Stimulated activated effector memory CD8-positive, alpha-beta T cell treated with anti-CD3 and anti-CD28 coated beads, Interleukin-12 subunit alpha, Interleukin-12 subunit beta, amount 100 ng/mL, for 72 hours (primary cell): ENCODE measurements at regions not wholly inside any gene's neighbourhood (a gene's known extent, or its start where the extent isn't known, plus 50 kb on each side); places are given as distances from the start of the nearest gene placed in this dataset.

ENCODE experiments used
- ATAC-seq: fragments of 150-1000 bp; cut with Tn5 transposase; 2 replicates; pipeline ENCODE4 v1.10.0; 2021
- DNase-seq, 2 donors: peaks; one replicate each; pipeline ENCODE4 v3.0.0; 2021 to 2022; ENCODE audit warnings: low spot score in 2 of 2
- H3K27ac Mint-ChIP-seq: one replicate; pipeline ENCODE4 v1.8.0; 2022; ENCODE audit warnings: mild to moderate bottlenecking, mixed read lengths
- H3K36me3 Mint-ChIP-seq: one replicate; pipeline ENCODE4 v1.8.0; 2022; ENCODE audit warnings: mild to moderate bottlenecking, mixed read lengths
- H3K4me1 Mint-ChIP-seq: one replicate; pipeline ENCODE4 v1.8.0; 2022; ENCODE audit warnings: mixed read lengths
- H3K4me3 Mint-ChIP-seq: one replicate; pipeline ENCODE4 v1.8.0; 2022; ENCODE audit warnings: mild to moderate bottlenecking, mixed read lengths
- H3K9me3 Mint-ChIP-seq: one replicate; pipeline ENCODE4 v1.8.0; 2022; ENCODE audit warnings: mixed read lengths

DNA sequence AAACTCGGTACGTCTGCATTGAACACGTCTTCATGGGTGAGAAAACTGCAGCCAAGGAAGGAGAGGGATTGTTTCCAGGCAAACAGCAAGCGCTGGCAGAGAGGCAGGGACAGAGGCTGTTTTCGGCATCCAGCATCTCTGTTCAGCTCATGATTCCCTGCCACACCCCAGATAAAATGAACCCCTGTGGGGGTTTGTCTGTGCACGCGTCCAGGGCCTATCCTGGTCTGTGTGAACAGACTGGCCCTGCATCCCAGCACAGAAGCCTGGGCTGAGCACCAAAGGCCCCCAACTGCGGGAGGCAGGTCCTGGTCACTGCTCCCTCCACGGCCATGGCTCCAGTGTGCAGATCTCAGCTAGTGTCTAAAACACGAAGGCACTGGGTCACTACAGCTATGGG is 83.3 kb upstream of the FAM20C start:
- DNase-seq (no peak), ATAC-seq (no peak)
- H3K4me1 Mint-ChIP-seq = peaks cover 5% of the 10 kb centered on the region
- no peaks in the 10 kb centered on the region for H3K36me3 Mint-ChIP-seq
- H3K9me3 Mint-ChIP-seq = peaks cover 14% of the 10 kb centered on the region
- H3K27ac Mint-ChIP-seq = no peak overlapping the region
- no peak overlapping the region for H3K4me3 Mint-ChIP-seq

DNA sequence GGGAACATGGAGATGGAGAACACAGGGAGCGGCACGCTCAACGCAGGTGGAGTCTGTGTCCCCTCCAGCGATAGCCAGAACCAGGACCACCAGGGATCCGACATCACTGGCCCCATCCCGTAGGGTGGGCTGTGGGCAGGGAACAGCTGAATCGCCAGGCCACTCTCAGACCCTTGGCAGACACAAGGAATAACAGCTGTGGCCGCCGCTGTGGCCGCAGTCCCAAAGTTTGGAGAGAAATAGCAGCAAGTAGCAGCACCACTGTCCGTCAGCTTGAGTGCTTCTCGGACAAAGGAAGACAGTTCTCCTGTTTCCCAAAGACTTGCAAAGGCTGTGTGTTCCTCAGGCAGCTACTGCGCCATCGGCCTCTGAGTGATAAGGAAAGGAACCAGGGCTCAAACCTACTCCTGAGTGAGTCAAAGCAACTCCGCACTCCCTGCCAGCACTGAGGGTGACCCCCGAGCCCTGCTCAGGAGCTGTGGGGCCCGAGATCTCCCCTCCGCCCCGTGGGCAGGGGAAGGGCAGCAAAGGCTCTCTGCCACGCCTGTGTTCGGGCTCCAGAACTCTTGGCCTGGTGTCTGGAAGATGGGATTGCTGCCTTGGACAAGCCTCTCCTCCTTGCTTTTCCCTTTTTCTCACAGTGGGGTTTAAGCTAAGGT is 82.3 kb upstream of the FAM20C start:
- no peak for DNase-seq
- ATAC-seq = no peak
- Mint-ChIP-seq H3K27ac (no peak overlapping the region), H3K4me3 (no peak overlapping the region), H3K4me1 (peaks cover 5% of the 10 kb centered on the region), H3K36me3 (no peaks in the 10 kb centered on the region), H3K9me3 (peaks cover 19% of the 10 kb centered on the region)

DNA sequence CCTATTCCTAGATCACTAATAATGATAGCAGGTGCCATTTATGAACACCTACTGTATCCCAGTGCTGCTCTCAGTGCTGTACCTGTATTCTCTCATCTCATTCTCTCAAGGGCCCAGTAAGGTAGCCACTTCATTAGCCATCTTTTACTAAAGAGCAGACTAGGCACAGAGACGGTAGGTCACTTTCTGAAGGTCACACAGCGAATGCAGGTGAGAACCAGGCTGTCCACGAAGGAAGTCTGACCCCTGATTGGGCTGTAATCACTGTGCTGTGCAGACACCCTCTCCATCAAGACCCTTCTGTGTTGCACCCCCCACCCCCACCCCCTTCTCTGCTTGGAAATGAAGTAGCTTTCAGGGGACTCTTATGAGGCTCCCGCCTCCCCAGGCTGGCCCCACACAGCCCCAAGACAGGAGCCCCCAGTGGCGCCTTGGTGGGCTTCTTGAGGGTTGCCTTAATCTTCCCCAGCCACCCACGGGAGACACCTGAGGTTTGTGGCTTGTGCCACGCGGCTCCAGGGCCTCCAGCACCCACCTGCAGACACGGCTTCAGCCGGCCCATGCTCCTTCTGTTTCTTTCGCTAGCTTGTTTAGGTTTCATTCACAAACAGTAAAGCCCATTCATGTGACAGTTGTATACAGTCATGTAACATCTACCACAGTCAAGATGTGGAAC is 81.7 kb upstream of the FAM20C start:
- Mint-ChIP-seq H3K36me3 (no peaks in the 10 kb centered on the region), H3K27ac (no peak overlapping the region), H3K4me1 (peaks cover 5% of the 10 kb centered on the region), H3K9me3 (peaks cover 19% of the 10 kb centered on the region), H3K4me3 (no peak overlapping the region)
- DNase-seq (no peak), ATAC-seq (no peak)

DNA sequence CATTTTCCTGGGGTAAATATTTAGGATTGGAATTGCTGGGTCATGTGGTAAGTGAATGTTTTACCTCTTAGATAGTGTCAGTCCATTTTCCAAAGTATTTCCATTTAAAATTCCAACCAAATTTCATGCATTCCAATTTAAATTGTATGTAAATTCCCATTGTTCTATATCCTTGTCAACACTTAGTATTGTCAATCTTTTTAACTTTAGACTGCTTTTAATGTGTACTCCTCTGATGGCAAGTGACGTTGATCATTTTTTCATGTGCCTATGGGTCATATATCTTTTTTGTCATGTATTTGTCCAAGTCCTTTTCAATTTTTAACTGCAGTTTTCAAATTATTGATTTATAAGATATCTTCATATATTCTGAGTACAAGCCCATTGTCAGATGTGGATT is 80.8 kb upstream of the FAM20C start:
- no peak overlapping the region for H3K27ac Mint-ChIP-seq
- ATAC-seq (no peak), DNase-seq (no peak)
- H3K9me3 Mint-ChIP-seq = peaks cover 19% of the 10 kb centered on the region
- H3K4me1 Mint-ChIP-seq = peaks cover 3% of the 10 kb centered on the region
- H3K36me3 Mint-ChIP-seq = no peaks in the 10 kb centered on the region
- H3K4me3 Mint-ChIP-seq = no peak overlapping the region

DNA sequence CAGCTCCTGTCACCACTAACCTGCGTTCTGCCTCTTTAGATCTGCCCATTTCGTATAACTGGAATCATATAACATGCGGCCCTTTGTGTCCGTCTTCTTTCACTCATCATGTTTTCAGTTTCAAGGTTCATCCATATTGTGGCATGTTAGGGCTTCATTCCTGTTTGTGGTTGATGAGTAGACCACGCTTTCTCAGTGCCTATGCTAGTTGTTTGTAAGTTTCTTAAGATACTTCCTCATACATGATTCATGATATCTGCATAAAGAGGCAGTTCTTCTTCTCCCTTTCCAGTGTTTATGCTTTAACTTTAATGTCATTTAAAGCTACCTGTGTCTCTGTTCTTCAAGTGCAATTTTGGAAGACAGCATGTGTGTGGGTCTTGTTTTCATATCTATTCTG is 79.5 kb upstream of the FAM20C start:
- Mint-ChIP-seq H3K9me3 (peaks cover 19% of the 10 kb centered on the region), H3K4me3 (no peak overlapping the region)
- ATAC-seq = no peak

DNA sequence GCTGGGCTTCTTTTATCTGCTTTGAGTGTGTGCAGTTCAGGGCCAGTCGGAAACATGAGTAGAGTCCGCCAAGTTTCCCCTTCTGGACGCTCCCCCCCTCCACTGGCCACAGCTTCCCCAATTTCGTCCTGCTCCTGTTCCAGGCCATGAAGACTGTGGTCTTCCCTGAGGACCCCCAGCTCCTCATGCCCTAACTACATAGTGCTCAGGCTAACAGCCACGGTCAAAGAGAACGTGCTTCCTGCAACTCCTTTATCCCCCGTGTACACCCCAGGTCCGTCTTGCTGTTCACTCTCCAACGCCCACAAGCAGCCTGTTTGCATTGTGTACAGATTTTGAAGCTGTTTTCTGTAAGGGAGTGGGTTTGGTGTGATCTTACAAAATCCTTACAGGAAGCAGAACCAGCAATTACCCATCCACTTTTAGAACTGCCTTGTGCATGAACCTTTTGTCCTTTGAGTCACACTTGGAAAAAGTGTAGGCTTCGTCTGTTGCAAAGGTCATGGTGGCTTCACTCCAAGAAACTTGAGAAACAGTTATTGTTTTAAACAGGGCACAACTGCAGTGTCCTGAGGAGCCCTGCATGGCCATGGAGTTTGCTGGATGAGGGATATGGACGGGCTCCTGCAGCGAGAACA is 77.0 kb upstream of the FAM20C start:
- DNase-seq = no peak
- peaks cover 19% of the 10 kb centered on the region for H3K9me3 Mint-ChIP-seq
- H3K36me3 Mint-ChIP-seq = no peaks in the 10 kb centered on the region
- no peak overlapping the region for H3K4me3 Mint-ChIP-seq
- H3K27ac Mint-ChIP-seq = no peak overlapping the region
- no peak for ATAC-seq
- H3K4me1 Mint-ChIP-seq = no peaks in the 10 kb centered on the region

More for the DNA sequence above, 79.5 kb upstream of the FAM20C start:
- no peak for DNase-seq
- no peaks in the 10 kb centered on the region for H3K4me1 Mint-ChIP-seq
- no peaks in the 10 kb centered on the region for H3K36me3 Mint-ChIP-seq
- H3K27ac Mint-ChIP-seq = no peak overlapping the region

DNA sequence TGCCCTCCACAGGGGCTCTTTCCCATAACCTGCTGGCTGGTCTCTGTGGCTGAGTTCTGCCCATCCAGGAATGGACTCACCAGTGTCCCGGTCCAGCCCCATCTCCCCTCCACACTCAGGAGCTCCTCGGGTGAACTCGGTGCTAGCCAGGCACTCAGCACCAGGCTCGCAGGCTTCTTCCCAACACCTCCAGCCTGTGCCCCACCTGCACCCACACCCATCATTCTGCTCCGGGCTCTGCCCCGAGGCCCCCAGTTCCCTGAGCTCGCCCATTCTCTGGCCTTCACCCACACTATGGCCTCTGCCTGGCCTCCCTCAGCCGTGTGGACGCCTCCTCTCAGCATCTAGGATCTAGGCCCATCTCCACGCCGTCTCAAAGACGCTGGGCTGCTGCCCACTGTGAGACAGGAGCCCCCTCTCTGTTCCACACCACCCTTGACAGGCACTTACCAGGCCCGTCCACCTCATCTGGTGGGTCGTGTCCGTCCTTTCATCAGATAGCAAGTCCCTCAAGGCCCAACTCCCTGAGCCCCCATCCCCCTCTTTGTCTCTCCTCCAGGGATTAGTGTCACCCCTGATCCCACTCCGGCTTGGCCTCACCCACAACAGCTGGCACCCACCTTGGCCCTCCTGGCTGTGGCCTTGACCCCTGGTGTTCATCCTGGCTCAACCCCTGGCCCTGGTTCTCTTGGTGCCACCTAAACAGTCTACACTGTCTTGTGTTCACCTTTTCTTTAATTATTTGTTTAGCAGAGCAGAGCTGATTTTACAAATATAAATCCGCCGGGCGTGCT is 76.0 kb upstream of the FAM20C start:
- ATAC-seq = no peak
- peaks cover 19% of the 10 kb centered on the region for H3K9me3 Mint-ChIP-seq
- no peak overlapping the region for H3K27ac Mint-ChIP-seq
- H3K4me3 Mint-ChIP-seq = no peak overlapping the region
- DNase-seq = no peak
- no peaks in the 10 kb centered on the region for H3K4me1 Mint-ChIP-seq
- H3K36me3 Mint-ChIP-seq = no peaks in the 10 kb centered on the region

DNA sequence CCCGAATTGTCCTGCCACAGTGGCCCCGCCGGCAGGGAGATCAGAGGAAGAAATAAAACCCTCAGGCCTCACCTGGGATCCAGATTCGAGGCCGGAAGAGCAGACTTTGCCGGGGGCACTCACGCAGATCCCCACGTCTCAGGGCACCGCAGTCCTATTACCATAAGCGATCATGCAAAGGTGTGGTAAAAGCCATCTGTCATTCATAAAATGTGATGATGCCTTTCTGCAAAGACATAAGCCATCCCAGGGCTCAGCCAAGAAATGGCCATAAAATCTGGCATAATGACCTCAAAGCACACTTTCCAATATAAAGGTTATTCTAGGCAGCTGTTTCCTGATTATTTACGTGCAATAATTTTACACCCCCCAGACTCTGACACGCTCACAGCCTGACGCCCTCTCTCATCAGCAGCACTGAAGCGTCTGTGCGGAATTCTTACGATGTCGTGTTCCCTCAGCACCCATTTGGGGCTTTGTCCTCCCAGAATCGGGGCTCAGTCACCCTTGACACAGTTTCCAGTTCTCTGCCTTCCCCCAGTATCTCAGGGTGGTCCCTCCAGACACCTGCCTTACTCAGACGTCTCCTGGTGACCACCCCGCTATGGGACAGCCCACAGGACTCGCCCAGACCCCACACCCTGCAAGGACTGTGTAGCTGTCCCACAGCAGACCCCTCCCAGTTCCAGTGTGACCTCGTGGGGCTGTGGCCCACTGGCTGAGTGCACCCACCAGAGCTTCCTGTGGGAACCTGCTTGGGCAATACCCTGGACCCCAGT is 74.3 kb upstream of the FAM20C start:
- ATAC-seq (no peak), DNase-seq (no peak)
- peak overlapping the region; percentile 15 for H3K27ac Mint-ChIP-seq
- H3K4me1 Mint-ChIP-seq = no peaks in the 10 kb centered on the region
- H3K4me3 Mint-ChIP-seq = no peak overlapping the region
- H3K36me3 Mint-ChIP-seq = no peaks in the 10 kb centered on the region
- H3K9me3 Mint-ChIP-seq = peaks cover 15% of the 10 kb centered on the region

DNA sequence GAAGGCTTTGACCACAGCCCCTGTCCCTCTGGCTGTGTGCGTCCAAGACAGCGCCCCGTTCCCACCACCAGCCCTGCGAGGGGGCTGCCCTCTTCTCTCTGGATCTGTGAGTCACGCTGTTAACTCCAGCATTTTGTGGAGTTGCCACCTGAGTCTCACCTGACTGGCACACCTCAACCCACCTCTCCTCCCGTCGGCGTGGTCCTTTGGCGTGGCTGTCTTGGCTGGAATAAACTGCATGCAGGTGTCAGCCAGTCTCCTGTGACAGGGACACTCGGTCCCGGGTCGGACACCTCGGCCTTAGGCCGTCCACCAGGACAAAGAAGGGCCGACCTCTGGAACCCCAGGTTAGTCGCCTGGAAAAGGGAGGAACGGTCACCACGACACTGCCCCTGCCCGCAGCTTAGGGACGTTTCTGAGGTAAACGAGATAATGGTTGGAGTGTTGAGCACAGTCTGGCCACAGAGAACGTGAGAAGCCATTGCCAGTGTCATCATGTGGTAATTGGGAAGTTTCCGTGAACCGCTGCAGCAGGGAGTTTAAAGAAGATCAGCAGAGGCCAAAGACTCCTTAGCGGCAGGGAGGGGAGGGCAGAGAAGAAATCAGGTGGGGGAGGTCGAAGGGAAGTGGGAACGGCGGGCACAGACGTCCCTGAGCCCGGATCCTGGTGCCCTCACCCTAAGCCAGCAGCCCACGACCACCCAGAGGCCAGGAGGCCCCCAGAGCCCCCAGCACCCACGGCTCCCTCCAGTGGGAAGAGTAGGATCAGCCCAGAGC is 73.6 kb upstream of the FAM20C start:
- no peak for DNase-seq
- H3K4me3 Mint-ChIP-seq = no peak overlapping the region
- no peaks in the 10 kb centered on the region for H3K36me3 Mint-ChIP-seq
- H3K27ac Mint-ChIP-seq = peak overlapping the region; percentile 15
- no peak for ATAC-seq
- no peaks in the 10 kb centered on the region for H3K4me1 Mint-ChIP-seq
- H3K9me3 Mint-ChIP-seq = peaks cover 8% of the 10 kb centered on the region

DNA sequence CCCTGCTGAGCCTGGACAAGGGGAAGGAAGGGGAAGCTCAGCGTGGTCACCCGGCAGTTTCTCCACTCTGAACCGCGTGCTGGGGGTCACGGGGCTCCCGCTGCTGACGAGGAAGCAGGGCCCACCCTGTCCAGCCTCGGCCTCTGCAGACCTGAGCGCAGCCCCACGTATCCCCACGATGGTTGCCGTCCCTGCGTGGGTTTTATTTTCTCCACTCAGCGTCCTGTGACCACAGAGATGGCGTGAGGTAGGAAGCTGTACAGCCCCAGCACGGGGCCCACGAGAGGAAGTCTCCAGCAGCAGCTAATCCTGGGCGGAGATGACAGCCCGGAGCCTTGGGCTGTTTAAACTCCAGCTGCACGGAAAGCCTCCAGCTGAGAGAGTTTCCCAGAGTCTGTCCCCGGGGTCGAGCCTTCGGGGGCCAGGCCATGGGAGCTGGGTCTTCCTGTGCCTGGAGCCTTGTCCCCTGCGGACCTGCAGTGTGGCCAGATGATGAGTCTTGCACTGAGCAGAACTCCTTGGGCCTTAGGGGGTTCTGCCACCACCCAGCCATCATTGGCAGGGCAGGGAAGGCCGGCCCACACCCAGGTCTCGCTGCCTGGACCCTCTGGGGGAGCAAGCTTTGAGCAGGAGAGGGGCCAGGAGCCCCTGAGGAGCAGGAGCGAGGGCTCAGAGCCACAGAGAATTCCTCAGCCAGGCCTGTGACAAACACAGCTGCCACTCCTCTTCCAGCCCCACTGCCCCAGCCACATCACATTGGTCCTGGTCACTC is 72.8 kb upstream of the FAM20C start:
- H3K4me3 Mint-ChIP-seq = no peak overlapping the region
- ATAC-seq (peak; percentile 29), DNase-seq (no peak)
- H3K9me3 Mint-ChIP-seq = peaks cover under 1% of the 10 kb centered on the region
- H3K27ac Mint-ChIP-seq = peak overlapping the region; percentile 15
- H3K36me3 Mint-ChIP-seq = no peaks in the 10 kb centered on the region
- no peaks in the 10 kb centered on the region for H3K4me1 Mint-ChIP-seq

DNA sequence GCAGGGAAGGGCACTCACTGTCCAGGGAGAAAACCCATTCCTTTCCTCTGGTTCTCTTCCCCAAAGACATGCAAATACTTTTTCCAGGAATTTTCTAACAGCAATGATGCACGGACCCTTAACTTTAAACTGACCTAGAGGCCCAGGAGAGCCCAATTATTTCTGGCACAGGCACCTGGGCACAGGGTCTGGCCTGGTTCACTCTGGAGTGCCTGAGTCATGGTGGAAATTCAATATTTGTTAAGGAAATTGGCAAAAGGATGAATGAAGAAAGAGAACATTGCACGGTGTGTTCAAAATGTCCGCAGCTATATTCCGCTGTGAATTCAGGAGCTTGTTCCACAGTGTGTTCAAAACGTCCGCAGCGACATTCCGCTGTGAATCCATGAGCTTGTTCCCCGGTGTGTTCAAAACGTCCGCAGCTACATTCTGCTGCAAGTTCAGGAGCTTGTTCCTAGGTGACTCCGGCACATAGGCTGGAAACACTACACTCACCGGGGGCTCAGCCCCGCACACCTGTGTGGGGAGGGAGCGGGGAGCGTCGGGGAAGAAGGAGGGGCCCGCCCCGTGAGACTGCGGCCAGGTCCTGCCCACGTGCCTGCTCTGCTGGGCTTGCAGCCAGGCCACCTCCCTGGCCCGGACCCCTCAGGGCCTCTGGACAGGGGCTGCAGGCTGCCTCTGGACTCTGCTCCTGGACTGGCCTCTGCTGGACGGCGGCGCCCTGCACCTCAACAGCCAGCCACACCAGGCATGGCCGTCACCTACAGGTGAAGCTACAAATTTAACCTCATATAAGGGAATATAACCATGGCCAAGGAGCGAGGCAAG is 72.0 kb upstream of the FAM20C start:
- no peak overlapping the region for H3K27ac Mint-ChIP-seq
- H3K9me3 Mint-ChIP-seq = no peaks in the 10 kb centered on the region
- H3K36me3 Mint-ChIP-seq = no peaks in the 10 kb centered on the region
- no peak overlapping the region for H3K4me3 Mint-ChIP-seq
- no peaks in the 10 kb centered on the region for H3K4me1 Mint-ChIP-seq
- ATAC-seq (no peak), DNase-seq (no peak)

DNA sequence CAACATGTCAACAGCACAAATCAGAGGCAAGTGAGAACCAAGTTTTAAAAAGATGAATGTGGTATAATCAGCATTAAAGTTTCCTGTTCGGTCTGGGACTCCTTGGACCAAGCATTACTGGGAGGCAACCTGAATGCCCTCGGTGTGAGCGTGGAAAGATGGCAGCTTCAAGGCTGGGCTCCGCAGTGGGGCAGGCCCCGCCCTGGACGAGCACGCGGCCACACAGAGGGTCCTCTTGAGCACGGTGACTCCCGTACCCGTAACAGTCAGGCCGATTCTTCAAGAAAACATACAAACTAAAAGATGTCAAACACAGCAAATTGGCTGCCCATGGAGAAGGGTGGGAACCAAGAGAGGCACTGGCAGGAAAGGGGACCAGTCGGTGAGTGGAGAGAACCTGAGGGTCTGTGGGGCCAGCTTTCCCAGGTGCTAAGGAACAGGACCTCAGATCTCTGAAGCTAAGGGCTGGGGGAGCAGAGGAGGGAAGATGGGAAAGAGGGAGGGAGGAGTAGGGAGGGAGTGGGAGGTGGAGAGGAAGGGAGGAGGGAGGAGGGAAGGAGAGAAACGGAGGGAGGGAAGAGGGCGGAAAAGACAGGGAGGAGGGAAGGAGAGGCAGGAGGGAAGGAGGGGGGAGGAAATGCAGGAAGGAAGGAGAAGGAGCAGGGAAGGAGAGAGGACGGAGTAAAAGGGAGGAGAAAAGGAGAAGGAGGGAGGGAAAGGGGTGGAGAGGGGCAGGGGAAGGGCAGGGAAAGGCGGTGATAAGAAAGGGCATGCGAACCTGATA is 71.2 kb upstream of the FAM20C start:
- Mint-ChIP-seq H3K4me3 (no peak overlapping the region), H3K9me3 (no peaks in the 10 kb centered on the region), H3K4me1 (no peaks in the 10 kb centered on the region), H3K36me3 (no peaks in the 10 kb centered on the region), H3K27ac (no peak overlapping the region)
- ATAC-seq = no peak
- no peak for DNase-seq
